Thoracic aorta (tissue), 2 donors: ENCODE measurements at regions not wholly inside any gene's neighbourhood (a gene's known extent, or its start where the extent isn't known, plus 50 kb on each side); places are given as distances from the start of the nearest gene placed in this dataset.

ENCODE experiments used
- ATAC-seq: fragments of 150-250 bp; one replicate; pipeline ENCODE4 v1.8.0; 2017; ENCODE audit warnings: low read depth; ENCODE audit not compliant: insufficient number of reproducible peaks, low FRiP score
- DNase-seq: peaks from one replicate; pipeline ENCODE4 v3.0.0-alpha.2; 2020; ENCODE audit warnings: low spot score
- H3K27ac ChIP-seq, 2 donors: fragments of 200-600 bp; sonication (generic); 1 replicate in 1 of 2; 2 replicates in 1 of 2; pipeline ENCODE4 v1.5.1; 2016; ENCODE audit warnings: mild to moderate bottlenecking in 2 of 2, moderate library complexity in 2 of 2
- H3K27me3 ChIP-seq: fragments of 200-600 bp; sonication (generic); replicated peaks from 2 replicates; pipeline ENCODE4 v1.6.0; 2016; ENCODE audit warnings: mild to moderate bottlenecking; ENCODE audit not compliant: insufficient read depth
- H3K36me3 ChIP-seq: fragments of 200-600 bp; sonication (generic); one replicate; pipeline ENCODE4 v1.5.1; 2016
- H3K4me1 ChIP-seq, 2 donors: fragments of 200-600 bp; sonication (generic); 1 replicate in 1 of 2; 2 replicates in 1 of 2; pipeline versions ENCODE4 v1.5.1 to v1.6.0; 2016; ENCODE audit warnings: low read depth in 2 of 2, mild to moderate bottlenecking in 1 of 2; ENCODE audit not compliant: control insufficient read depth in 1 of 2
- H3K4me3 ChIP-seq: fragments of 200-600 bp; sonication (generic); 2 replicates; pipeline ENCODE4 v1.5.1; 2016; ENCODE audit warnings: mild to moderate bottlenecking
- H3K9me3 ChIP-seq: fragments of 200-600 bp; sonication (generic); 2 replicates; pipeline ENCODE4 v1.5.1; 2016
- CTCF ChIP-seq: fragments of 200-600 bp; sonication (generic); IDR thresholded peaks from one replicate; pipeline ENCODE4 v1.5.1; 2019; ENCODE audit warnings: antibody characterized with exemption

GRCh38 chr6:163986313-163986712 is 571.8 kb downstream of the QKI start:
- DNase-seq (no peak), ATAC-seq (no peak)
- H3K4me3 ChIP-seq = no peak overlapping the region
- no peaks in the 10 kb centered on the region for H3K27me3 ChIP-seq
- TF ChIP-seq CTCF = no peak
- no peaks in the 10 kb centered on the region for H3K36me3 ChIP-seq
- H3K27ac ChIP-seq = no peak overlapping the region
- no peaks in the 10 kb centered on the region for H3K4me1 ChIP-seq
- H3K9me3 ChIP-seq = no peaks in the 10 kb centered on the region

DNA sequence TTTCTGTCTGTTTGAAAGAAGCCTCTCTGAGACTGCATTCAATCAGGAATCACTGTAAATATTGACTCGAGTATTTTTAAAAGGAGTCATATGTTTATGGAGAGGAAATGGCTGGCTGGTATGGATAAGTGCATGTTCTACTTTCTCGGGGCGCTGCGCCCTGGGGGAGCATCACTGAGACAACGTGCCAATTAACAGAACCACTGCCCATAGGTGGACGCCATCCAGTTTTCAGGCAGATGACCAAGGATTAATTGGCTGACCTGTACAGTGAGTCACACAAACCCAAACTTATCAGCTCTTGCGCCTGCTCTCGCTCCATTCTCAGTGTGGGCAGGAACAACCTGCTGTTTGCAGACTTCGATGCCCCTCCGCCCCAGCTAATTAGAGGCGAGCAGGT is 571.2 kb downstream of the QKI start:
- ATAC-seq = no peak
- Histone ChIP-seq H3K9me3 (no peaks in the 10 kb centered on the region), H3K4me3 (no peak overlapping the region)

GRCh38 chr6:163985040-163985439 is 570.5 kb downstream of the QKI start:
- Histone ChIP-seq H3K36me3 (no peaks in the 10 kb centered on the region), H3K27ac (no peak overlapping the region), H3K4me1 (no peaks in the 10 kb centered on the region), H3K27me3 (no peaks in the 10 kb centered on the region), H3K4me3 (no peak overlapping the region), H3K9me3 (no peaks in the 10 kb centered on the region)
- no peak for DNase-seq
- no peak for ATAC-seq
- TF ChIP-seq CTCF = no peak

More for the DNA sequence above, 571.2 kb downstream of the QKI start:
- no peak for DNase-seq
- Histone ChIP-seq H3K27ac (no peak overlapping the region), H3K36me3 (no peaks in the 10 kb centered on the region), H3K27me3 (no peaks in the 10 kb centered on the region), H3K4me1 (no peaks in the 10 kb centered on the region)
- TF ChIP-seq CTCF = no peak

DNA sequence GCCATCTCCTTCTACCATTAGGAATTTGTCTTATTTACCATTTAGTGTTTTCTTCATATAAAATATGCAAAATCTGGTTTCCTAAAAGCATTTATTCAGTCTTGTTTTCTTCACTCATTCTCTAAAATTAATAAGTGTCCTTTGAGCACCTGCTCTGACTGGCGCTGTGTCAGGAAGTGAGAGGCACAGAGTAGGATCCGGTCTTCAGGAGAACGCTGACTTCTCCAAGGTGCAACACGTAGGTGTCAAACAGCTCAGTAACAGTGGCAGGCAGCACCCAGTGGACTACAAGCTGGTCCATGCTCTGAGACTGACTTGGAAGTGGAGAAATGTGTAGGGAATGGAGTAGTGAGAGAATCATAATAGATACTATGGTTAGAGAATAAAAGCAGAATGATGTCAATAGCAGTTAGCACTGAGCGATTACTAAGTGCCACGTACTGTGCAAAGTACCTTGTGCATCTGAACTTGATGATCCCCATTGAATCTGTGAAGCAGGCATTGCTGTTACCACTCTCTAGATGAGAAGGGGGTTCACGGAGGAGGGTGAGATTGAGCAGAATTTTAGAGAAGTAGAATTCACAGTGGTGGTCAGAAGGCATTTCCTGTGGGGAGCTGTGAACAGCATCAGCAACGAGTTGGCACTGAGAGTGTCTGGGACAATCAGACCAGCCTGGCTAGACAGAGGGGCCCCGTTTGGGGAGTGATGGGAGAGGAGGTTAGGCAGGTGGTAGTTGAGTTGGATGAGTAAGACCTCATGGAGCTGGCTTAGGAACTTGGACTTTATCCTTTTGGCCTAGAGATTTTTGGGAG is 569.8 kb downstream of the QKI start:
- no peak for TF ChIP-seq CTCF
- no peaks in the 10 kb centered on the region for H3K36me3 ChIP-seq
- H3K27me3 ChIP-seq = no peaks in the 10 kb centered on the region
- H3K27ac ChIP-seq = no peak overlapping the region
- no peaks in the 10 kb centered on the region for H3K9me3 ChIP-seq
- H3K4me1 ChIP-seq = no peaks in the 10 kb centered on the region
- no peak for ATAC-seq
- DNase-seq = no peak
- H3K4me3 ChIP-seq = no peak overlapping the region

DNA sequence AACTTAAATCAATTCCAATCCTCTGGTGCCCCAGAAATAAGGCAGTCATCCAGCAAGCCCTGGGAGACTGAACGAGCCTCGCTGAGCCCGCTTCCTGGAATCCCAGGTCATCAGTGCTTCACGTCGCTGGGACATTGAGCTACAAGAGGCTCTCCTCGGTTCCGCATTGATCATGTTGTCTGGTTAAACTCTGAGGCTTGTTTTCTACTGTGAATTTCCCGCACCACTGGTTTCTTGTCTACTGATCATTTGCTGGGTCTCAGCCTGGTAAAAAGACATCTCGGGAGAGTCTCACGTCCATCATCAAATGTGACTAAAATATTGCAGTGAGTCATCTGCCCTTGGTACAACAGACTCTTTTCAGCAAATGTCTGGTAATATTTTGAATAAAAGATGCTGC is 569.2 kb downstream of the QKI start:
- Histone ChIP-seq H3K4me1 (no peaks in the 10 kb centered on the region), H3K27me3 (no peaks in the 10 kb centered on the region), H3K9me3 (no peaks in the 10 kb centered on the region), H3K36me3 (no peaks in the 10 kb centered on the region), H3K27ac (no peak overlapping the region), H3K4me3 (no peak overlapping the region)
- TF ChIP-seq CTCF = no peak
- ATAC-seq = no peak
- DNase-seq = no peak
